SH-SY5Y (cell line): ENCODE measurements at regions not wholly inside any gene's neighbourhood (a gene's known extent, or its start where the extent isn't known, plus 50 kb on each side); places are given as distances from the start of the nearest gene placed in this dataset.

Source experiments
- GATA2 ChIP-seq: IDR thresholded peaks from 2 replicates; pipeline ENCODE4 v1.6.1; 2011; ENCODE audit warnings: mild to moderate bottlenecking, low read depth, low read length
- GATA3 ChIP-seq: IDR thresholded peaks from 2 replicates; pipeline ENCODE4 v1.6.1; 2011; ENCODE audit warnings: low read depth, mild to moderate bottlenecking, low read length, moderate library complexity

DNA sequence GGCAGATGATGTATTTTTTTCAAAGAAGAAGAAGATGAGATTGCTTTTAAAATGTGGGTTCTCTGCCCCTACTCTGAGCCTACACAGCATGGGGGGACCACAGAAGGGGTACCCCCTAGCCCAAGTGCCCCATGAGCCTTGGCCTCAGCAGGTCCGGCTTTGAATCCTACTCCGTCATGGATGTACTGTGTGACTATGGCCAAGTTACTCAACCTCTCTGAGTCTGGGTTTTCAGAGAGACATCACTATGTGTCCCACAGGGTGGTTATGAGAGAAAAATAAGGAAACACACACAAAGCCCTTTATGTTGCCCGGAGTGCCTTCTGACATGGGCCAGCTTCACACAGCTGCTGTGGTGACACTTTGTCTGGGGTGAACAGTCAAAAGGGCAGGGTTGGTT is 92.0 kb downstream of the KCTD15 start:
- no peak for TF ChIP-seq GATA3
- TF ChIP-seq GATA2 = no peak

DNA sequence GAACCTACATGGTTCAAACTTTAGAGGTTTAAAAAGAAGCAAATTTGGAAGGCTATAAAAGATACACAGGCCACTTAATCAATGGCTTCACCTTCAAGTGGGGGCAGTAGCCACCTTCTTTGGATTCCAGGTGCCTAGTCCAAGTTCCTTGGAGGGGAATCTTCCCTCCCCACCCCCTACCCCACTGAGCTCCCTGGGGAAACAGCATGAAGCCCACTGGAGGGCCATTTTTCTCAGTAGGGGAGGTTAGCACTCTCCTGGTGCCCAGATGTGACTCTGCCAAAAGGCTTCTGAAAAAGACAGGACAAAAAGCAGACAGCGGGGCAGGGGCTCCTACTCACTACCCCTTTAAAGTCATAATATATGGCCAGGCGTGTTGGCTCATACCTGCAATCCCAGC is 93.9 kb downstream of the KCTD15 start:
- no peak for TF ChIP-seq GATA2
- no peak for TF ChIP-seq GATA3

DNA sequence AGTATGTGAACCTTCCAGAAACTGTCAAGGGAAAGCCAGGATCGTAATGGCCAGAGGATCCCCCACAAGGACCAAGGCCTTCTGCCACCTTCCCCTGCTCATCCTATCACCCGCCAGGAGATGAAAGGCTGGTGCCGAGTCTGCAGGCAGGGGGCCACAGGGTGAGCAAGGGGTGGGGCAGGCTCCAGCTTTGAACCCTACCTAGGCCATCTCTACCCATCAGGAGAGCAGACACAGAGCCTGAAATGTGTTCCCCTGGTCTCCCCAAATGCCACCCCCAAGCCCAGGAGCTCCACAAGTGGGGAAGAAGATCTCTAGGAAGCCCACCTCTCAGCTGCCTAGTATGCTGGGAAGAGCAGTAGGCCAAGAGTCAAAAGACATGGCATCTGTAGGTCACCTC is 95.1 kb downstream of the KCTD15 start:
- TF ChIP-seq GATA2 (no peak), GATA3 (no peak)

DNA sequence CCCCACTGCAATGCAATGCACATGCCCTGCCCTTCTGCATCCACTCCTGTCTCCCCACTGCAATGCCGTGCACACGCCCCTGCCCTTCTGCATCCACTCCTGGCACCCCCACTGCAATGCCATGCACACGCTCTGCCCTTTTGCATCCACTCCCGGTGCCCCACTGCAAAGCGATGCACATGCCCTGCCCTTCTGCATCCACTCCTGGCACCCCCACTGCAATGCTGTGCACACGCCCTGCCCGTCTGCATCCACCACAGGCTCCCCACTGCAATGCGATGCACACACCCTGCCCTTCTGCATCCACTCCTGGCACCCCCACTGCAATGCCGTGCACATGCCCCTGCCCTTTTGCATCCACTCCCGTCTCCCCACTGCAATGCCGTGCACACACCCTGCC is 98.1 kb downstream of the KCTD15 start:
- no peak for TF ChIP-seq GATA2
- no peak for TF ChIP-seq GATA3

DNA sequence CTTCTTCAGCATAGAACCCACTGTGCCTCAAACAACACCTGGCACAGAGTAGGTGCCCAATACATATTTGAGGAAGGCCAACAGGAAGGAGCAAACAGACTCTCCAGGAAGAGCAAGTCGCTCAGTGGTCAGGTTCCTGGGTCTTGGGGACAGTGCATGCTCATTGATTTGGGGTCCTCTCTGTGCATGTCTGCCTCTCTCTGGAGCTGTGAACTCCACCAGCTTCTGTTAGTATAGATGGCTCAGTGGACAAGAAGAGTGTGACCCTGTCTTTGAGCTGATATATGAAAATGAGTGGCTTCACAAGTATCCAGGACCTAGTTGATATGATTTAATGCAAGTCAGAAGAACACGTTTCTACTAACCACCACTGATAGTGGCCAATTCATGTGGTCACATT is 98.7 kb downstream of the KCTD15 start:
- TF ChIP-seq GATA2 (no peak), GATA3 (no peak)

- TF ChIP-seq GATA3 (no peak), GATA2 (no peak)
Observed at GRCh38 chr19:33898062-33898677, 101.5 kb downstream of the KCTD15 start.

DNA sequence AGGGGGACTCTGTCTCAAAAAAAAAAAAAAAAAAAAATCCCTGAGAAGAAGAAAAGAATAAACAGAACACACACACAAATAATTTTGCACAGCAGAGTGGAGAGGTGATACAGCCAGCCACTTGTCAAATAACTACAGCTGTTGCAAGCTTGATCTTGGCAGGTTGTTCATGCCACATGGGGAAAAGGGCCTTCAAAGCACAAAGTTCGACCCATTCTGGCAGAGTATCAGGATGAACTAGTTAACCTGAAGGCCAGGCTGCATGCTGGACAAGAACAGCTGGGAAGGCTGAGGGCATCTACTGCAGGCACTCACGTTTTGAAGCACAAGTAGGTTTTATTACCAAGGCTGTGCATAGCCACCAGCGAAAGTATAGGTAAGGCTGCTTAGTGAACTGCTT is 104.1 kb downstream of the KCTD15 start:
- TF ChIP-seq GATA2 (no peak), GATA3 (no peak)

GRCh38 chr19:33902395-33902794 is 105.7 kb downstream of the KCTD15 start:
- TF ChIP-seq GATA3 (no peak), GATA2 (no peak)

DNA sequence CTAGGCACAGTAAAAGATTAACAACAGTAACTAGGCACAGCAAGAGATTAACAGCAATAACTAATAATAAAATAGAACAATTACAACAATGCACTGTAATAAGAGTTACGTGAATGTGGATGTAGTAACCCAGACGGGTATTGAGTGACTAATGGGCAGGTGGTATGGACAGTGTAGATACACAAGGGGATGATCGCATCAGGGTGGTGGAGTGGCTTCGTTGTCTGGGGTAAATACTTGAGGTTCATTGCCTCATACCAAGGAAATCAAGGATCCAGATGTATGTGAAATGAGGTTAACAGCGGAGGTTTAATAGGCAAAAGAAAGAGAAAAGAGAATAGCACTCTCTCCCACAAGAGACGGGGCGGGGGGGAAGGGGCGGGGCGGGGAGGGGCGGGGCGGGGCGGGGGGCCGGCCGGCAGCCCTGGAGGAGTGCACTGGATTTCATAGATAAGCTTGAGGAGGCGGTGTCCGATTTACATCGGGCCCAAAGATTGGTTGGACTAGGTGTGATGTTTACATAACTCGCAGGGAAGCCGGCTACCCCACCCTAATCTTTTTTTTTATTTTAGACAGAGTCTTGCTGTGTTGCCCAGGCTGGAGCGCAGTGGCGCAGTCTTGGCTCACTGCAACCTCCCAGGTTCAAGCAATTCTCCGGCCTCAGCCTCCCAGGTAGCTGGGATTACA is 106.3 kb downstream of the KCTD15 start:
- TF ChIP-seq GATA3 (no peak), GATA2 (no peak)

- TF ChIP-seq GATA2 = no peak
- TF ChIP-seq GATA3 = no peak
Observed at GRCh38 chr19:33903489-33903850, 106.8 kb downstream of the KCTD15 start.

DNA sequence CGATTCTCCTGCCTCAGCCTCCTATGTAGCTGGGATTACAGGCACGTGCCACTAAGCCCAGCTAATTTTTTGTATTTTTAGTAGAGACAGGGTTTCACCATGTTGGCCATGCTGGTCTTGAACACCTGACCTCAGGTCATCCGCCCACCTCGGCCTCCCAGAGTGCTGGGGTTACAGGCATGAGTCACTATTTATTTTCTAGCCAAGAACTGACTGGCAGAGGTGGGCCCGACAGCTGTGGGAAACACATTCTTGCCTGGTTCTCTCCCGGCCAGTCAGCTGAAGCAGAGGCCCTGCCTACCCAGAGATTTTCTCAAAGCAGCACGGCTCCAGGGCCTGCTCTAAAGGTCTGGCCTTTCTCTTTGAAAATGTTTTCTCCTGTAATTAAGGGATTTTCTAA is 108.0 kb downstream of the KCTD15 start:
- TF ChIP-seq GATA2 (no peak), GATA3 (no peak)

DNA sequence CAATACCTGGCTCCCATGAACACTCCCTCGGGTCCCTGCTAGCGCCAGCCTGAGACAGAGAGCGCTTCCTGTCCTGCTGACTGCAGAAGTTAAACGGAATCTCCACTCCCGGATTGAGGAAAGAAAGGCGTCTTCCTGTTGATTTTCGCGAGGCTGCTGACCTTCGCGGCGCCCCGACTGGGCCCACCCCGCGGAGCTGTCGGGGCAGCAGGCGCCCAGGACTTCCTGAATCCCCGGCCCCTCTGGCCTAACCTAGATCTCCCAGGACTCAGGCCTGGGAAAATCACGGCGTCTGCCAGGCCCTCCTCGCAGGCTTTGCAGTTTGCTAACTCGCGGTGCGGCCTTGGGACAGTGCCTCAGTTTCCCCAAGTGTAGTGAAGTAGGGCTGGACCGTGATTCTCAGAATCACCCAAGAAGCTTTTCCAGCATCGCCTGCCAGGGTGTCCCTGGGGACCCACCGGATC is 108.8 kb downstream of the KCTD15 start:
- TF ChIP-seq GATA3 = no peak

DNA sequence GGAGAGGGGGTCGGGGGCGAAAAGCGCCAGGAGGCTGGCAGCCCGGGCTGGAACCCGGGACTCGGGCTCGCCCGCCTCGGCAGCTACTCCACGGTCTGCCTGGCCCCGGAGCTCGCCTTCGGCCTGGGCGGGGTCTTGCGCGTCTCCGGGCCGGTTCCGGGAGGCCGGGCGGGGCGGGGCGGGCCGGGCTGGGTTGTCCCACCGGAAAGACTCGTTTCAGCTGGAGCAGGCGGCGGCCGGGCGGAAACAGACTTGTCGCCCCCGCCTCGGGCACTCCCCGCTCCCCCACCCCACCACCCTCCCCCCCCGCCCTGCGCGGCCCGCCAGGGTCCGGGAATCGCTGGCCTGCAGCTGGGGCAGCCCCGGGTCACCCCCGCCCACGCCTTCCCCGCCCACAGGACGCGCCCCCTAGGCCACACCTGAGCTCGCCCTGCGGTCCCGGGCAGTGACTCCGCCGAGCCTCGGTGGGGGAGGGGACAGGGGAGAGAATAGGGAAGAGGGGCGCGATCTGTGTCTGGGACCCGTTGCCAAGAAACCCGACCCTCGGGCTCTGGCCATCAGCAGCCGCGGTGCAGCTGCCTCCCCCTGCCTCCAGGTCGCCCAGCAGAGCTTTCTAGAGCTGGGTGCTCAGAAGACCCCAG is 109.4 kb downstream of the KCTD15 start:
- TF ChIP-seq GATA2 (no peak), GATA3 (no peak)

- no peak for TF ChIP-seq GATA2
- no peak for TF ChIP-seq GATA3
Observed at GRCh38 chr19:33906578-33907335, 110.1 kb downstream of the KCTD15 start.

DNA sequence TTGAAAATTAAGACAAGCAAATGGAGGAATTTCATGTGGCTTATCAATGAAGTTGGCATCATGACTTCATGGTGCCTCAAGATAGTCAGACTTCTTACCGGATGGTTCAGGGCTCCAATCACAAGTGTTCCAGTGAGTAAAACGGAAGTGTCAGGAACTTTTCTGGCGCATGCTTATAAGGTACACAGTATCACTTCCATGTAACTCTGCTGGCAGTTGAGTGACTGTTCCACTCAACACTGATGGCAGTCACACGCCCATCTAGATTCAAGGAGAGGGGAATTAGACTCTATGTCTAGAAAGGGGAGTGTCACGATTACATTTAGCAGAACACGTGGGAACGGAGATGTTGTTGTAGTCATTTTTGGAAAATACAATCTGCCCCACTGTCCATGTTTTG is 114.3 kb downstream of the KCTD15 start:
- TF ChIP-seq GATA3 = no peak
- TF ChIP-seq GATA2 = no peak

DNA sequence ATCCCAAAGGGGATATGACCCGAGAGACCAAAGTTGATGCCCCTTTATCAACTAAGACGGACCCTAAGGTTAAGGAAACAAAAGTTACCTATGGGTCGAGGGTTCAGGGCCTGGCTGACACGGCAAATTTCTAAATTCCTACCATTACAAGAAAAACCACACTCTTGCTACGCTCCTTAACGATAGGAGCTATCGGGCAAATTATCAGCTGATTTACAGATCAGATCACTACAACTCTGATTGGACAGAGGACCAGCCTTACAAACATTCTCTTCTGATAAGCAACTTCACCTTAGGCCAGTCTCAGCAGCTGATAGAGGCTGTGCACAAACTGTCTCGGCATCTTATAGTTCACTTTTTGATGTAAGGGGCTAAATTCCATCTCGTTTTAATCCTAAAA is 117.9 kb downstream of the KCTD15 start:
- TF ChIP-seq GATA3 = no peak
- TF ChIP-seq GATA2 = no peak

DNA sequence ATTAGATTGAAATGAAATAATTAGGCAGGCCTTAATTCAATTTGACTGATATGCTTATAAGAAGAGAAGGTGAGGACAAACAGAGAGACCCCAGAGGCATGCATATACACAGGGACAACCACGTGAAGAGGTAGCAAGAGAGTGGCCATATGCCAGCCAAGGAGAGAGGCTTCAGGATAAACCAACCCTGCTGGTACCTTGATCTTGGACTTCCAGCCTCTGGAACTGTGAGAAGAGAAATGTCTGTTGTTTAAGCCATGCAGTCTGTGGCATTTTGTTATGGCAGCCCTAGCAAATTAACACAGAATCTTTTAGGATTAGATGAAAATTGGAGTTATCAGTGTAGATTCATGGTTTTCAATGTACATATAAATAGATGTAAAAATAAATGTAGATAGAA is 120.1 kb downstream of the KCTD15 start:
- no peak for TF ChIP-seq GATA3
- no peak for TF ChIP-seq GATA2
